Neural cell (in vitro differentiated cells): ENCODE measurements at regions not wholly inside any gene's neighbourhood (a gene's known extent, or its start where the extent isn't known, plus 50 kb on each side); places are given as distances from the start of the nearest gene placed in this dataset.

Experiments
- H2AFZ ChIP-seq: fragments of 200-600, 300-800 bp; sonication (generic), shearing (Covaris generic); 2 replicates; pipeline ENCODE4 v1.6.0; 2014; ENCODE audit warnings: low read depth, mild to moderate bottlenecking, antibody characterized with exemption, low read length, moderate library complexity
- H3F3A ChIP-seq: fragments of 200-600 bp; shearing (Covaris generic); 2 replicates; pipeline ENCODE4 v1.6.1; 2016; ENCODE audit warnings: mild to moderate bottlenecking, moderate library complexity, mixed read lengths, antibody characterized with exemption, low read length; ENCODE audit not compliant: insufficient read depth, poor library complexity, severe bottlenecking
- H3K27ac ChIP-seq: fragments of 200-600, 300-800 bp; sonication (generic), shearing (Covaris generic); 2 replicates; pipeline ENCODE4 v1.5.1; 2014; ENCODE audit warnings: mild to moderate bottlenecking, low read length, moderate library complexity
- H3K27me3 ChIP-seq: fragments of 300-800, 200-600 bp; sonication (generic), shearing (Covaris generic); 2 replicates; pipeline ENCODE4 v1.6.0; 2014; ENCODE audit warnings: mild to moderate bottlenecking, low read depth, low read length, moderate library complexity; ENCODE audit not compliant: insufficient read depth
- H3K36me3 ChIP-seq: fragments of 300-800, 200-600 bp; sonication (generic), shearing (Covaris generic); 2 replicates; pipeline ENCODE4 v1.5.1; 2014; ENCODE audit warnings: mild to moderate bottlenecking, antibody characterized with exemption, low read length, moderate library complexity; ENCODE audit not compliant: insufficient read depth
- H3K4me2 ChIP-seq: fragments of 300-800, 200-600 bp; sonication (generic), shearing (Covaris generic); 2 replicates; pipeline ENCODE4 v1.6.0; 2014; ENCODE audit warnings: mild to moderate bottlenecking, low read length
- H3K4me3 ChIP-seq: fragments of 300-800, 200-600 bp; sonication (generic), shearing (Covaris generic); 2 replicates; pipeline ENCODE4 v1.5.1; 2014; ENCODE audit warnings: mild to moderate bottlenecking, low read length, moderate library complexity
- H3K79me2 ChIP-seq: fragments of 200-600 bp; shearing (Covaris generic); replicated peaks from 2 replicates; pipeline ENCODE4 v1.6.0; 2014; ENCODE audit warnings: mild to moderate bottlenecking, low read length, moderate library complexity; ENCODE audit not compliant: insufficient read depth
- H3K9ac ChIP-seq: fragments of 300-800, 200-600 bp; sonication (generic), shearing (Covaris generic); 2 replicates; pipeline ENCODE4 v1.6.1; 2016; ENCODE audit warnings: mild to moderate bottlenecking, low read length, mixed read lengths
- H3K9me2 ChIP-seq: fragments of 200-600 bp; shearing (Covaris generic); 2 replicates; pipeline ENCODE4 v1.6.1; 2016; ENCODE audit warnings: mild to moderate bottlenecking, low read length, mixed read lengths; ENCODE audit not compliant: insufficient read depth
- H3K9me3 ChIP-seq: fragments of 200-600, 300-800 bp; sonication (generic), shearing (Covaris generic); 2 replicates; pipeline ENCODE4 v1.6.1; 2016; ENCODE audit warnings: mild to moderate bottlenecking, mixed run types, low read length, moderate library complexity, mixed read lengths
- H4K20me1 ChIP-seq: fragments of 200-600 bp; shearing (Covaris generic); 2 replicates; pipeline ENCODE4 v1.6.1; 2016; ENCODE audit warnings: mild to moderate bottlenecking, mixed run types; ENCODE audit not compliant: insufficient read depth
- EP300 ChIP-seq: fragments of 450-650 bp; conservative IDR thresholded peaks from 2 replicates; pipeline ENCODE4 v1.6.1; 2014; ENCODE audit warnings: antibody characterized with exemption, mild to moderate bottlenecking, moderate library complexity; ENCODE audit not compliant: poor library complexity, severe bottlenecking
- EZH2 ChIP-seq: fragments of 200-600, 300-800 bp; shearing (Covaris generic), sonication (generic); IDR thresholded peaks from 2 replicates; pipeline ENCODE4 v1.6.1; 2014; ENCODE audit warnings: antibody characterized with exemption, low read length, borderline replicate concordance, mild to moderate bottlenecking; ENCODE audit not compliant: insufficient read depth, poor library complexity, severe bottlenecking
- MXI1 ChIP-seq: fragments of 450-650 bp; conservative IDR thresholded peaks from 2 replicates; pipeline ENCODE4 v1.6.1; 2014; ENCODE audit warnings: antibody characterized with exemption, mild to moderate bottlenecking; ENCODE audit not compliant: poor library complexity, severe bottlenecking
- POLR2AphosphoS5 ChIP-seq: IDR thresholded peaks from 2 replicates; pipeline ENCODE4 v1.6.1; 2012
- RAD21 ChIP-seq: fragments of 450-650 bp; conservative IDR thresholded peaks from 2 replicates; pipeline ENCODE4 v1.6.1; 2014; ENCODE audit warnings: antibody characterized with exemption, mild to moderate bottlenecking, moderate library complexity
- REST ChIP-seq: IDR thresholded peaks from 2 replicates; pipeline ENCODE4 v1.6.1; 2012; ENCODE audit warnings: borderline replicate concordance
- SMC3 ChIP-seq: fragments of 450-650 bp; conservative IDR thresholded peaks from 2 replicates; pipeline ENCODE4 v1.6.1; 2014; ENCODE audit warnings: antibody characterized with exemption, mild to moderate bottlenecking, moderate library complexity; ENCODE audit not compliant: poor library complexity
- TAF1 ChIP-seq: IDR thresholded peaks from 2 replicates; pipeline ENCODE4 v1.6.1; 2012; ENCODE audit warnings: low read depth
- TF ChIP-seq, protein P1 (sequence below): fragments of 450-650 bp; IDR thresholded peaks from 2 replicates; pipeline ENCODE4 v1.5.1; 2014; ENCODE audit warnings: antibody characterized with exemption, mild to moderate bottlenecking, moderate library complexity; ENCODE audit not compliant: poor library complexity, severe bottlenecking

- no peak overlapping the region for H3K9ac ChIP-seq
- H3K79me2 ChIP-seq: no peaks in the 10 kb centered on the region
- H3K4me3 ChIP-seq: no peak overlapping the region
- H3K4me2 ChIP-seq: no peak overlapping the region
- H3K9me2 ChIP-seq: no peaks in the 10 kb centered on the region
- H4K20me1 ChIP-seq: no peaks in the 10 kb centered on the region
- no peak overlapping the region for H2AFZ ChIP-seq
- TF ChIP-seq POLR2AphosphoS5 (peak; percentile 62), EP300 (peak; percentile 57), RAD21 (no peak)
- no peaks in the 10 kb centered on the region for H3K9me3 ChIP-seq
- H3K27me3 ChIP-seq: no peaks in the 10 kb centered on the region
- H3F3A ChIP-seq: no peaks in the 10 kb centered on the region
- no peak overlapping the region for H3K27ac ChIP-seq
- no peaks in the 10 kb centered on the region for H3K36me3 ChIP-seq
Observed at GRCh38 chr6:76839505-76839904, 623.8 kb downstream of the HTR1B start.

DNA sequence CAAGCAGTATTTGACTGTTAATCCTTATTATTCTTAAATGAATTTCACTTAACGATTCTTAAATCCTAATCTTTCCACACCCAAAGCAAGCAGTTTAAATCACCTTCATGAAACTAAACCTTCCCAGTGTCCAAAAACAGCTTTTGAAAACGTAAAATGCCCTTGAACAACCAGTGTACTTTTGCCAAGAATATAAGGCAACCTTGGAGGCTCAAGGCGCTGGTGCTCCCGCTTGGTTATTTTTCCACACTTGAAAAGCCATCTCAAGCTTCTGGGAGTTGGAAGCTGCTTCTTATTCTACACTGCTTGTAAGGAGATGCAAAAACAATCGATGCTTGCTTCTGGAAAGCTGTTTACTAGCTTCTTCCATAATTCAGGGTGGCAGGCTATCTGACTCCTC is 625.7 kb downstream of the HTR1B start:
- TF ChIP-seq SMC3 (no peak), TAF1 (no peak), REST (no peak), MXI1 (no peak), EP300 (no peak), POLR2AphosphoS5 (no peak), RAD21 (no peak), EZH2 (no peak)
- TF ChIP-seq, protein P1, sequence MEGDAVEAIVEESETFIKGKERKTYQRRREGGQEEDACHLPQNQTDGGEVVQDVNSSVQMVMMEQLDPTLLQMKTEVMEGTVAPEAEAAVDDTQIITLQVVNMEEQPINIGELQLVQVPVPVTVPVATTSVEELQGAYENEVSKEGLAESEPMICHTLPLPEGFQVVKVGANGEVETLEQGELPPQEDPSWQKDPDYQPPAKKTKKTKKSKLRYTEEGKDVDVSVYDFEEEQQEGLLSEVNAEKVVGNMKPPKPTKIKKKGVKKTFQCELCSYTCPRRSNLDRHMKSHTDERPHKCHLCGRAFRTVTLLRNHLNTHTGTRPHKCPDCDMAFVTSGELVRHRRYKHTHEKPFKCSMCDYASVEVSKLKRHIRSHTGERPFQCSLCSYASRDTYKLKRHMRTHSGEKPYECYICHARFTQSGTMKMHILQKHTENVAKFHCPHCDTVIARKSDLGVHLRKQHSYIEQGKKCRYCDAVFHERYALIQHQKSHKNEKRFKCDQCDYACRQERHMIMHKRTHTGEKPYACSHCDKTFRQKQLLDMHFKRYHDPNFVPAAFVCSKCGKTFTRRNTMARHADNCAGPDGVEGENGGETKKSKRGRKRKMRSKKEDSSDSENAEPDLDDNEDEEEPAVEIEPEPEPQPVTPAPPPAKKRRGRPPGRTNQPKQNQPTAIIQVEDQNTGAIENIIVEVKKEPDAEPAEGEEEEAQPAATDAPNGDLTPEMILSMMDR: no peak
- Histone ChIP-seq H4K20me1 (no peaks in the 10 kb centered on the region), H3K4me3 (no peak overlapping the region), H3K9me3 (no peaks in the 10 kb centered on the region), H3K9ac (no peak overlapping the region), H3K36me3 (no peaks in the 10 kb centered on the region), H2AFZ (no peak overlapping the region), H3K4me2 (no peak overlapping the region), H3K27ac (no peak overlapping the region), H3K79me2 (no peaks in the 10 kb centered on the region), H3F3A (no peaks in the 10 kb centered on the region), H3K27me3 (no peaks in the 10 kb centered on the region), H3K9me2 (no peaks in the 10 kb centered on the region)

- H3K4me3 ChIP-seq: no peak overlapping the region
- no peak overlapping the region for H3K4me2 ChIP-seq
- no peaks in the 10 kb centered on the region for H3K36me3 ChIP-seq
- TF ChIP-seq TAF1 (no peak), POLR2AphosphoS5 (no peak), REST (no peak), RAD21 (no peak), SMC3 (no peak), MXI1 (no peak), EP300 (no peak), EZH2 (no peak)
- TF ChIP-seq, protein P1: no peak
- no peaks in the 10 kb centered on the region for H4K20me1 ChIP-seq
- no peaks in the 10 kb centered on the region for H3K79me2 ChIP-seq
- H3K9me2 ChIP-seq: no peaks in the 10 kb centered on the region
- H3K9me3 ChIP-seq: no peaks in the 10 kb centered on the region
- H3F3A ChIP-seq: no peaks in the 10 kb centered on the region
- H3K9ac ChIP-seq: no peak overlapping the region
- H3K27ac ChIP-seq: no peak overlapping the region
- H2AFZ ChIP-seq: no peak overlapping the region
- H3K27me3 ChIP-seq: no peaks in the 10 kb centered on the region
Observed at GRCh38 chr6:76835695-76836094, 627.6 kb downstream of the HTR1B start.
